GM21367 (cell line): ENCODE measurements at regions not wholly inside any gene's neighbourhood (a gene's known extent, or its start where the extent isn't known, plus 50 kb on each side); places are given as distances from the start of the nearest gene placed in this dataset.

Experiments used
- ATAC-seq: cut with Tn5 transposase; IDR thresholded peaks from one replicate; pipeline ENCODE4 v1.9.1; 2021; ENCODE audit not compliant: unreplicated experiment

DNA sequence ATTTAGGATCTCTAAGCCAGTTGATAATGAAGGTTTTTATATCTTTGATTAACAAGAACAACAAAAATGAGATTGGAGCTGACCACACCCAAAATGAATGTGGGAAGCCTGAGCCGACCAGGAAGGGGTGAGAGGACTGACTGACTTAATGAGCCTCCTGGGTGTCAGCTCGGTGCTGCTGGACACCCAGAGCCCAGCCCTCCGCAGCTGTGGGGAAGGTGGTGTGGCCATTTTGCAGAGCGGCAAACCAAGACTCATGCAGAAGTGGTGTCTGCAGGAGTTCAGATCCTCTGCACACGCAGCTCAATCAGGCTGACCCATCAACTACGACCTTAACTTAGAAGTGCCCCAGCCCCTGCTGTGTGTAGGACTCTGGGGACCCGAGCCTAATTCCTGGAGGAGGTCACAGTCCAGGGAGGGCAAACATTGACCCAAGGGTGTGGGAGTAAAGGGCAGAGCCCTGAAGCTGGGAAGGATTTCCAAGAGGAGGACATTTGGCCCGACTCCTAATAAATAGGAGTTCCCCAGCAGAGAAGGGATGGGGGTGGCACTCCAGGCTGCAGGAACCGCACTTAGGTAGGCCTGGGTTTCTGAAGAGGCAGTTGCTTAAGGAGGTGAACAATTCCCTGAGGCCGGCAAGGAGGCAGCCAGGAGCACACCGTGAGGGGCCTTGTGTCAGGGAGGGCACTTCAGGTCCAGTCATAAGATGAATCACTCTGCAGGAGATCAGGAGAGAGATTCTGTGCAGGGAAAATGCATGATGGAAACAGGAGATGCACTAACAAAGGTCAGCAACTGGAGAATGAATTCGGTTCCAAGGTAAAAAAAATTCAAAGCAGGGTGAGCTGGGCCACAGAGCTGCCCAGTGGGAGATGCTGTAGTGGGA lies 197.1 kb upstream of the TPM1 start:
- ATAC-seq: no peak

GRCh38 chr15:62846131-62846804 lies 196.3 kb upstream of the TPM1 start:
- ATAC-seq: no peak

DNA sequence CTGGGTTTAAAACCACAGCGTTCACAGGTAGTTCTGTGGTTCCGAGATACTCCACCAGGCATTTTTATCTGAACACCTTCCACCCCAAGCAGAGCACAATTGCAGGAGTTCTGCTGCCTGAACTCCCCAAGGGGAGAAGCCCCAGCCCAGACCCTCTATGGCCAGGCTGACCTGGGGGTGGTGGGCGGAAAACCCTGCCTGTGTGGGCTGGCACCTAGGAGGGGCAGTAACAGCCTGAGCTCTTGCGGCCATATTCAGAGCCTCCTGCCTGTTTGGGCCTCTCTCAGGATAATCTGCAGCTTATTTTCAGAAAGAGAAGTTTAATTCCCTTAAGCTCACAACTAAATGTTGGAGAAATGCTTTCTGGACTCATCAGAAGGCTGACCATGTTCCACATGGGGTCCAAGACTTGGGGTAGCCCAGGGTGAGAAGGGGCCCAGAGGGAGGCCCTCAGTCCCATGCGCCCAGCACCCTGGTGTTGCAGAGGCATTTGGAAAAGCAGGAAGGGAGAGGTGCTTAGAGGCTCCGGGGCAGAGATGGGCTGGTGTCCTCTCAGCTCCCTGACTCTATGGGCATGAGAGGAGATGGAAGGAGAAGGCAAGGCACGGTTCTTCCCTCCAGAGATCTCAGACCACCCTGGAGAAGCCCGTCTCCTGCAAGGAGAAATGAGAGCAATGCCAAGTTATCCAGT lies 195.6 kb upstream of the TPM1 start:
- ATAC-seq: no peak

- no peak for ATAC-seq
Measured at GRCh38 chr15:62847900-62848489, 194.6 kb upstream of the TPM1 start.

DNA sequence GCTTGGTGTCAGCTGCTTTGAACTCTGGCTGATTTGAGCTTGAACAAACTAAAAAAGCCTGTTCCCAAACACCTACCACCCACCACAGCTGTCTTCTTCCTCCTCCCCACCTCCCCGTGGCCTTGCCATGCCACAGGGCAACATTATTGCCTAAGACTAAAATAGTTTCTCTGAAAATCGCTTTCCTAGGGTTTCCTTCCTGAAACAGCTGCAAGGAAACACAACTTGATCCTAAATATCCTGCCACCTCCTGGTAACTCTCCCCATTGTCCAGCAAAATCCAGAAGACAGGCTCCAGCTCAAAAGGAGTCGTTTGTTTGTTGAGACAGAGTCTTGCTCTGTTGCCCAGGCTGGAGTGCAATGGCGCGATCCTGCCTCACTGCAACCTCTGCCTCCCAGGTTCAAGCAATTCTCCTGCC lies 193.9 kb upstream of the TPM1 start:
- no peak for ATAC-seq

DNA sequence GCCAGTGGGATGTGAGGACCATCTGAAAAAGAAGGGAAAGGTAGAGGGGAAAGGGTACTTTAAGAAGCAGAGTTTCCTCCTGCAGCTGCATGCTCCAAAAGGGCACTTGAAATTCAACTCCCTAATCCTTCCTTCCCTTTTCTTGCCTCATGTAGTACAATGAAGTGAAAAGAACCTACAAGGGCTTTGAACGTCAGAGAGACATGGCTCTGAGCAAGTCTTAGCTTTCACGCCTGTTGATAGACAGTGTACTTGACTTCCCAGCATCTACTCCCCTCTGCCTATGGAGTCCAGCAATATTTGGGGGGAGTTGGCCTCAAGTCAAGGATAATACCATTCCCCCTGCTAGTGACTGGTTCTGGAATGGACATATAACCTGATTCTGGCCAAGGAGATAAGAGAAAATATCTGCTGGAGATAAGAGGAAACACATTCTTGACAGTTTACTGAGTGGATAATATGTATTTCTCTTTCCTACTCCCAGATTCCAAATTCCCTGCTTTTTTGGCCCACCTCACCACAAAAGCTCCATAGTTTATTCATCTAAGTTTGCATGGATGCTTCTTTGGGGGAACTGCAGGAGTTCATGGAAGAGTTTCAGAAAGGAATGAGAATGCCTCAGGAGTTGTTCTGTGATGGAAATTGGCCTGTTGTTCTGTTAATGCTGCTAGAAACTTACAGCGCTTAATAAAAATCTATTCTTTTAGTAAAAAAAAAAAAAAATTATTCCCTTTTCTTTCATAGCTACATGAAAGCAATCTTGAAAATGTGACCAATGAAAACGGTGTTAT lies 193.0 kb upstream of the TPM1 start:
- ATAC-seq: no peak

DNA sequence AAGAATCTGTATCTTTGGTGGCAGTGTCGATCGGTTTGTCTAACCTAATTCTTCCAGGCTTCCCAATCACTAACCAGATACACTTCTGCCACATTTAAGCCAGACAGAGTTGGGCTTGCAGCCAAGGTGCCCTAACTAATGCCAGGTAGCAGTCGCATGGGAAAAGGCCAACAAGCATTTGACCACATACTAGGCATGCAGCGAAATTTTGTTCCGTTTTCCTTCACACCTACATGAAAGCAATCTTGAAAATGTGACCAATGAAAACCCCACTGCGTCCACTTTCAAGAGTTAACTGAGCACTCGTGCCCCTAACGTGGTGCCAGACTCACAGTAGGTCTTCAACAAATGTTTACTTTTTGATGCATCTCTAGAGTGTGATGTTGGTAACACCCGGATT lies 192.2 kb upstream of the TPM1 start:
- ATAC-seq: no peak

GRCh38 chr15:62850791-62851291 lies 191.7 kb upstream of the TPM1 start:
- ATAC-seq: no peak

- ATAC-seq: no peak
Measured at GRCh38 chr15:62853114-62853840, 189.3 kb upstream of the TPM1 start.

DNA sequence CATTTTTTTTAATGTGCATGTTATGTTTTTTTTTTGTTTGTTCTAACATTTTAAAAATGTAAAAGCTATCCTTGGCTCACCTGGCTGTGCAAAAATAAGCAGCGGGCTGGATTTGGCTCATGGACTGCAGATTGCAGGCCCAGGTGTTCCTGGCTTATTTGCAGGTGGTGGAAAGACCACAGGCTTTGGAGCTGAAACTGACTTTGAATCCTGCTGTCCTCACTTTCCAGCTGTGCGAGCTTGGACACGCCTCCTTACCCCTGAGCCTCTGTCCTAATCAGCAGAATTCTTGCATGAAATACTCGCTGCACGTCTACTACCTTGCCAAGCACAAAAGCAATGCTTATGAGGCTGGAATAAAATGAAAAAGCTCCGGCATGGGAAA lies 188.7 kb upstream of the TPM1 start:
- ATAC-seq: no peak

DNA sequence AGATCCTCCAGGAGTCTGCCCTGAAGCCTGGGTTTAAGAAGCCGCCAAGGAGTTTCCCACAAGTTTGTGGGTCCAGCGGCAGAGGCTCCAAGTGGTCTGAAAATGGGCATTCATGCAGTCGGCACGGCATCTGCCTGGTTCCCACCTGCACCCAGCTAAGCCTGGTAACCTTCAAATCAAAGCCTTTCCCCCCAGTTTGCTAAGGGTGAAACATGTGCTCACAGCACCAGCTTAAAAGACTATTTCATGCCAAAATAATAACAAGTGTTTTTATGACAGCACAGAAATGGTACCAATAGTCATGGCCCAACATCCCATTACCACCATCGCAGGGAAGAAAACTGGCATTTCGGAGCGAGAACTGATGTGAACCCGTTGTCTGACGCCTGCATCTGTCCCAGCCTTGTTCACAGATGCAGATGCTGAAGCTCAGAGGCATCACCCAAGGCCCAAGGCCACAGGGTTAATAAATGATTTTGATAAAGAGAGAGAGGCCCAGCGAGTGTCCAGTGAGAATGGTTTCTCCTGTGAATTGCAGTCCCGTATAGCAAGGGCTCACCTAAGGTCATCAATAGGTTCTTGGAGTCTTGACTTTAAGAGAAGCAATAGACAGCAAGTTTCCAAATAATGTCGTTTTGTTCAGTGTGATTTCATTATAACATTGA lies 188.0 kb upstream of the TPM1 start:
- no peak for ATAC-seq

DNA sequence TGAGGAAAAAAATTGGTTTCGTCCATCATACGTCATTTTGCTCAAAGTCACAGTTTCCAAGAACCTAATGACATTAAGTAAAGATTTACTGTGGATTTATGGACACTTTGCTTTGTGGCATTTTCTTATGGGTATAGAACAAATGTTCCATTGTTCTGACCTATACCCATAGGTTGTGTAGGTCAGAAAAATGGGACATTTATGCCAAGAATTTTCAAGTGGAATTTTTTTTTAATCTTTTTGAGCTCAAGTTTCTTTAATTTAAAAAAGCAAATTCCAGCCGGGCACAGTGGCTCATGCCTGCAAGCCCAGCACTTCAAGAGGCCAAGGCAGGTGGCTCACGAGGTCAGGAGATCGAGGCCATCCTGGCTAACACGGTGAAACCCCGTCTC lies 187.5 kb upstream of the TPM1 start:
- ATAC-seq: no peak

GRCh38 chr15:62856466-62857246 lies 185.9 kb upstream of the TPM1 start:
- no peak for ATAC-seq

GRCh38 chr15:62857411-62857853 lies 185.1 kb upstream of the TPM1 start:
- ATAC-seq: no peak

GRCh38 chr15:62858343-62858742 lies 184.2 kb upstream of the TPM1 start:
- ATAC-seq: no peak

- ATAC-seq: no peak
Measured at GRCh38 chr15:62862717-62863116, 179.8 kb upstream of the TPM1 start.

- ATAC-seq: no peak
Measured at GRCh38 chr15:62866366-62866765, 176.2 kb upstream of the TPM1 start.

DNA sequence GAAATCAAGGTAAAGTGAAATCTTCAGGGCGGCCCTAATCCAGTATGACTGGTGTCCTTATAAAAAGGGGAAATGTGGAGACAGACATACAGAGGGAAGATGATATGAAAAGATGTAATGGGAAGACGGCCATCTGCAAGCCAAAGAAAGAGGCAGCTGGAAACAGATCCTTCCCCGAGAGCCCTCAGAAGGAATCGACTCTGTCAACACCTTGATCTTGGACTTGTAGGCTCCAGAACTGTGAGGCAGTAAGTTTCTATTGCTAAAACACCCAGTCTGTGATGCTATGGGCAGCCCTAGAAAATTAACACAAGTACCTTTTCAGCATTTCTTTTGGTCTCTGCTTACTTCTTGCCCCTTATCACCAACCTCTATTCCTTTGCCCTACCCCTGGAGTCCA lies 174.7 kb upstream of the TPM1 start:
- ATAC-seq: no peak
